HG03025 (cell line): ENCODE measurements at regions not wholly inside any gene's neighbourhood (a gene's known extent, or its start where the extent isn't known, plus 50 kb on each side); places are given as distances from the start of the nearest gene placed in this dataset.
"Not testable (repeated sequence)": the region's sequence is repeated elsewhere in the genome, so short reads cannot be mapped to it uniquely, and the experiment has no call there.

Experiments
- ATAC-seq: cut with Tn5 transposase; IDR thresholded peaks from one replicate; pipeline ENCODE4 v1.9.1; 2021; ENCODE audit warnings: mild to moderate bottlenecking, moderate library complexity; ENCODE audit not compliant: unreplicated experiment, low FRiP score

DNA sequence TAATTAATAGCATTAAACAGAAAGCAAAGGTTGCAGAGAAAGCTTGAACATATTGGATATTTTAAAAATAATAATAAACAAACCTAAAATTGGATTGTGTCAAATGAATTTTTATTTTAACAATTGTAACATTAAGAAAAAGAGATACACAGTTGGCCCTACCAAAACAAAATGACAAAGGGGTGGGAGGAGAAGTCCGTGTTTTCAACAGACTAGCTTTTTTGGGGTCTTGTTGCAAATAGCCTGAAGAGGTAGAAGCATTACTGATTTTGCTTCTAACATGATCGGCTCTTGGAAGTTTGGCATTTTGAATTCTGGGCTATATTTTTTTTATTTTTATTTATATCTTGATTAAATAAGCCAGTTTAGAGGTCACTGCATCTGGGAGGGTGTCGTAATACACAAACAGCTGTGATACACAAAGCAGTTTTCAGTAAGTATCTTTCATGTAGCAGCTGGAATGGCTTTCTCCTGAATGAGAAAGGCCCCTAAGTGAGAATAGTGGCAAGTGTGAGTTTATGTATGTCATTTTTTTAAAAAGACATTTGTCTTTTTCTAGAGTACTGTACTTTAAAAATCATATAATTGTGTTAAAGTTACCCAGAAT lies 85.5 kb upstream of the ZNF217 start:
- no peak for ATAC-seq

DNA sequence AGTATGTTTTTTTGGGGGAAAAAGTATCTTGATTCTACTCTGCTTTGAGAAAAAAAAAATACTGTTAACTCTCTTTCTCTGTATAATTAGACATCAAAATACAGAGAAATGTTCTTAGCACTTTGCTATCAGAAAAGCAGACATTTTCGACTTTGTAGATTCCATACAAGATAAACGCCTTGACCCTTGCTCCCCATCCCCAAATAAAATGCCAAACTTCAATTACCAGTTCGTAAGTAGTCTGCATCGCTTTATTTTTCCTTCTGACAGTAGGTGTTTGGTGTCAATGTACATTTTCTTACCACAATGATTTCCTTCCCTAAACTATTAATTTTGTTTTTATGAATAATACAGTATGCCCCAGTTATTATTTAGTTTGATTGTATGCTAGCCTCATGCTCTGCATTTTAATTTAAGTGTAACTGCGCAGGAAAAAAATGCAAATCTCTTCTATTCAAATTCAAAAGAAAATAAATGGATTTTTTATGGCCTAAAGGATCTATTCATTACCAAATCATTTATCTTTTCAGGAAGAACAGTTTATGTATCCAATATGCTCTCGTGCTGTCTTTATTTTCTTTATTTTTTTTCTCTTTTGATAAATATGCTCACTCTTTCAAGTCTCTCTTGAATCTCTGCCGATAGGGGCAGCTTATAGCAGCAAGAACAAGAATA lies 84.8 kb upstream of the ZNF217 start:
- no peak for ATAC-seq

DNA sequence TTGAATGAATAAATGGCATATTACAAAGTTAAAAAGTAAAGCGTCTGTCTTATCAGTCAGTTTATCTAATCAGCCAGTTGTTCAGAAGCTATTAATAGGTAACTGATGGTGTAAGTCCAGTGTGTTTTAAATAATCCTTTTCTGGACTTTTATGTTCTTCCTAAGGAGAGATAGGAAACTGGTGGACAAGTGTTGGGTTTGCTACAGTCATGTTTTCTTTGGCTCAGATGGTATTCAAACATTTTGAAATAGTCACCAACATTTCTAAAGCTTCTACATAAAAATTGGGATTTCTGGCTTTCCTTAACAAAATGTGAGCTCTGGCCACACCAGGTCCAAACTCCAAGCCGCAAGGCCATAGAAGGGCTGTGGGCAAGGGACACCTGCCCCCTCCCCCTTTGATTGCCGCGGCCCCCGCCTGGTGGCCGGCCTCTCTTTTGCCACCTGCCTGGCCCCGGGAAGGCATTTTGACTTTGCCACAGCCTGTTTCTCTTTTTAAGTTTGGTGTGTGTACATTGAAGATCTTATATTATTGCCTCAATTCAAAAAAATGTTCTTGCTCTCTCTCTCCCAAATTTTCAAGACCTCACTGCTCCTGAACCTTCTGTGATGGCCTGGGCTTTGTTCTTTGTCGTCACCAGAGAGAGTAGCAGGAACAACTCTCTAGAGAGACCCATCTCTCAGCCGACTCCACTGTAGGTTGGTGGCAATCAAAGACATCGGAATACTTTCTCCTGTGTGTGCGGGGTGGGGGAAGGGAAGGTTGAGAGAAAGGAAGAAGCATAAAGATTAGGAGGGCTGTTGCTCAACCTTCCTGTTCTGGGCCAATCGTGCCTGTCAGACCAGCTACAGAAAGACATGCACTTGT lies 84.0 kb upstream of the ZNF217 start:
- ATAC-seq, result no peak

DNA sequence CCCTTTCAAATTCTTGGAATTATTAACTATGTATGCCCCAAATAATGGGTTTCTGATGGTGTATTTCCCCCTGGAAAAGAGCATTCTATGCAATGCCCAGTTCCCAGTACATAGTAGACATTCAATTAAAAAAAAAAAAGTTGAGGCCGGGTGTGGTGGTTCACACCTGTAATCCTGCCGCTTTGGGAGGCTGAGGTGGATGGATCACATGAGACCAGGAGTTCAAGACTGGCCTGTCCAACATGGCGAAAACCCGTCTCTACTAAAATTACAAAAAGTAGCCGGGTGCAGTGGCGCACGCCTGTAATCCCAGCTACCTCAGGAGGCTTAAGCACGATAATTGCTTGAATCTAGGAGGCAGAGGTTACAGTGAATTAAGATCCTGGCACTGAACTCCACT lies 83.3 kb upstream of the ZNF217 start:
- no peak for ATAC-seq

DNA sequence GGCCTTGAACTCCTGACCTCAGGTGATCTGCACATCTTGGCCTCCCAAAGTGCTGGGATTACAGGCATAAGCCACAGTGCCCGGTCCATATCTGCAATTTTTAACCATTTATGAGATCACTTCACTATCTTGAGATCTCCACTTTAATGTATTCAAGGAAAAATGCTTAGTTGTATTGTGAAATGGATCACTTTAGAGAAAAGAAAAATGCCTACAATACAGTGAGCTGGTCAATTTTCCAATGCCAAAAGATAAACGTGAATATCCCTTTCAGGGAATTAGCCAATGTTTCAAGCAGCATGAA lies 82.8 kb upstream of the ZNF217 start:
- no peak for ATAC-seq

DNA sequence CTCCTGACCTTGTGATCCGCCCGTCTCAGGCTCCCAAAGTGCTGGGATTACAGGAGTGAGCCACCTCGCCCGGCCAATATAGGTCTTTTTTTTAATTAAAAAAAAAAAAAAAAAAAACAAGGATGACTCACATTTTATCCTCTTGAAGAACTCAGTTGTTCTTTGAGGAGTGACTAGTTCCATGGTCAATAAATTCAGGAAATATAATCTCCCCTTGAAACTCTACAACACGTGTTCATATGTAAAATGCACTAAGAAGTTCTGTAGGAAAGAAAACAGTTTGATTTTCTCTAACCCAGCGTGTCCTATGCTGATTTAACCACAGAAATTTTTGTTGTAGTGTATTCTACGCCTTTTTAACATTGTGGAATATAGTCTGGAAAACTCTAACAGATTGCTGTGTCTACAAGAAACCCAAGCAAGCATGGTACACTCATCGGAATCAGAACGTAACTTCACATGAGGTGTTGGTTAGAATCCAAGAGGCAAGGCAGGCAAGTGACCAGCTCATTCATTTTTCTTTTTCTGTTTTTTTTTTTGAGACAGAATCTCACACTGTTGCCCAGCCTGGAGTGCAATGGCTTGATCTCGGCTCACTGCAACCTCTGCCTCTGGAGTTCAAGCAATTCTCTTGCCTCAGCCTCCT lies 79.0 kb upstream of the ZNF217 start:
- ATAC-seq, result no peak

DNA sequence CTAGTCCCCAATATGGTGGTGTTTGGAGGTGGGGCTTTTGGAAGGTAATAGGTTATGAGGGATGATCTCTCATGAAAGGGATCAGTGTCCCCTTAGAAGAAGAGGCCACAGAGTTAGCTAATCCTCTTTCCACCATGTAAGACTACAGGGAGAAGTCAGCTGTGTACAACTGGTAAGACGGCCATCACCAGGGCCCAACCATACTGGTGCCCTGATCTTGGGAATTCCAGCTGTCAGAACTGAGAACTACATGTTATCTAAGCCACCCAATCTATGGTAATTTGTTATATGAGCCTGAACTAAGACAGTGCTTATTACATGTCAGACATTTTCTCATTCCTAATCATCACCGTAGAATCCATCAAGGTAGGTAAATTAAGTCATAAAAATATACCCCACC lies 77.7 kb upstream of the ZNF217 start:
- no peak for ATAC-seq

DNA sequence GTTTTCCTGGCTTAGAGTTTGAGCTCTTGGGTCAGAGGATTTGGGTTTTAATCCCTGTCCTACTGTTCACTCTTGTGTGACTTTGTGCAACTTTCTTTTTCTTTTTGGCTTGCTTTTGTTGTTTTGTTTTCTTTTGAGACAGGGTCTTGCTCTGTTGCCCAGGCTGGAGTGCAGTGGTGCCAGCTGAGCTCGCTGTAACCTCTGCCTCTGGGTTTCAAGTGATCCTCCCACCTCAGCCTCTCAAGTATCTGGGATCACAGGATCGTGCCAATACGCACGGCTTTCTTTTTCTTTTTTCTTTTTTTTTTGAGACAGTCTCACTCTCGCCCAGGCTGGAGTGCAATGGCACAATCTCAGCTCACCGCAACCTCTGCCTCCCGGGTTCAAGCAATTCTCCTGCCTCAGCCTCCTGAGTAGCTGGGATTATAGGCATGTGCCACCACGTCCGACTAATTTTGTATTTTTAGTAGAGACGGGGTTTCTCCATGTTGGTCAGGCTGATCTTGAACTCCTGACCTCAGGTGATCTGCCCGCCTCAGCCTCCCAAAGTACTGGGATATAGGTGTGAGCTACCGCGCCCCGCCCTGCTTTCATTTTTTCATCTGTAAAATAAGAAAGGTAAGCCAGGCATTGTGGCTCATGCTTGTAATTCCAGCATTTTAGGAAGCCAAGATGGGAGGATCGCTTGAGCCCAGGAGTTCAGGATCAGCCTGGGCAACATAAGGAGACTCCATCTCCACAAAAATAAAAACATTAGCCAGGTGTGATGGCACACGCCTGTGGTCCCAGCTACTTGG lies 76.1 kb upstream of the ZNF217 start:
- not testable (repeated sequence) for ATAC-seq

DNA sequence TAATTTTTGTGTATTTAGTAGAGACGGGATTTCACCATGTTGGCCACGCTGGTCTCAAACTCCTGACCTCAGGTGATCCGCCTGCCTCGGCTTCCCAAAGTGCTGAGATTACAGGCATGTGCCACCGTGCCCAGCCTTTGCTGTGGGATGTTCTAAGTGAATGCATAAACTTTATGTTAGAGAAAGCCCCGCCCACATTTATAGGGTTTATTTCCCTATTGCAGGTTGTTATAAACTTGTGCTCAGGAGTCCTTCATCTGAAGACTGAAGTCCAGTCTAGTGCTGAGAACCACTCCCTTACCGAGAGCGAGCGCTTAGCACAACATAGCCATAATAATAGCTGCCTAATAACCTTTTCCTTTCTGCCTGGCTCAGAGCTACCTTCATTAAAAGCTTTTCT lies 75.4 kb upstream of the ZNF217 start:
- ATAC-seq, result no peak

DNA sequence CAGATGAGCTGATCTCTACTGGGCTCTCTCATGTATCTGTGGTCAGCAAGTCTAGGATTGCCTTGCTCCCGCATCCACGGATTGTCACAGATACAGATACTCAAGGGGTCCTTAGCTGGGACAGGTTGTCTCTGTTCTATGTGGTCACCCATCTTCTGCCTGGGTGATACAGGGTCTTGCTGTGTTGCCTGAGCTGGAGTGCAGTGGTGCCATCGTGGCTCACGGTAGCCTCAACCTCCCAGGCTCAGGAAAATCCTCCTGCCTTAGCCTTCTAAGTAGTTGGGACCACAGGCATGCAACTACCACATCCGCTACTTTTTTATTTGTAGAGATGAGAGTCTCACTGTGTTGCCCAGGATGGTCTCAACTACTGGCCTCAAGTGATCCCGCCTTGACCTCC lies 72.5 kb upstream of the ZNF217 start:
- ATAC-seq, result no peak

DNA sequence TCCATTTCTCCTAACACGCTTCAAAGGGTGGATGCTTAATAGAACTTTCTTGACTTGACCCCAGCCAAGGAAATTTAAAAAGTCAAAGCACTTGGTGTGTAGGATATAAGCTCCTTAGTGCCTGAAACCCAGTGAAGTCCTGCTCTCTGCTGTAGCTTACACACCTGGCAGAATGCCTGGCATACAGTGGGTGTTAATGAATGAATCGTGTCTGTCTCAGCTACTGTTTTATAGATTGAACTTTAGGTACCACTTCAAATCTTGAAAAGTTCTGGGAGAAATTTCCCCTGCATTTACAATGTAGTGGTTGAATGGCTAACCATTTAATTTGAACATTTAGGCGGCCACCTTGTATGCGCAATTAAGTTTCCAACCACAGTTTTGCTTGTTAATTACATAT lies 70.5 kb upstream of the ZNF217 start:
- ATAC-seq, result no peak

DNA sequence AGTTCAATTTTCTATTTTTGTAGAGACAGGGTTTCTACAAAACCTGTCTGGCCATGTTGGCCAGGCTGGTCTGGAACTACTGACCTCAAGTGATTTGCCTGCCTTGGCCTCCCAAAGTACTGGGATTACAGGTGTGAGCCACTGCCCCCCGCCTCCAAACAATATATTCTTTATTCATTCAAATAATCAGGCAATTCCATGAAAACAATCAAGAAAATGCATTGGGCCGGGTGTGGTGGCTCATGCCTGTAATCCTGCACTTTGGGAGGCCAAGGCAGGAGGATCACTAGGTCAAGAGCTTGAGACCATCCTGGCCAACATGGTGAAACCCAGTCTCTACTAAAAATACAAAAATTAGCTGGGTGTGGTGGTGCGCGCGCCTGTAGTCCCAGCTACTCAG lies 69.9 kb upstream of the ZNF217 start:
- ATAC-seq, result not testable (repeated sequence)

DNA sequence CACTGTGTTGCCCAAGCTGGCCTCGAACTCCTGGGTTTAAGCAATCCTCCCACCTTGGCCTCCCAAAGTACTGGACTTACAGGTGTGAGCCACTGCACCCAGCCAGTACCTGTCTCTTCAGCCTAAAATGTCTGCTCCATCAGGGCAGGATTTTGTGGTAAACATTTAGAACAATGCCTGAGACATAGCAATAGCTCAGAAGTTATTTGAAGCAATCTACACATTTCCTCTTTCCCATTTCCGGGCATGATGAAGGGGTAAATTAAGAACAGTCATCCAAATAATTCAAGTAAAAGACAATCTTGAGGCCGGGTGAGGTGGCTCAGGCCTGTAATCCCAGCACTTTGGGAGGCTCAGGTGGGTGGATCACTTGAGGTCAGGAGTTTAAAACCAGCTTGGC lies 69.0 kb upstream of the ZNF217 start:
- no peak for ATAC-seq

DNA sequence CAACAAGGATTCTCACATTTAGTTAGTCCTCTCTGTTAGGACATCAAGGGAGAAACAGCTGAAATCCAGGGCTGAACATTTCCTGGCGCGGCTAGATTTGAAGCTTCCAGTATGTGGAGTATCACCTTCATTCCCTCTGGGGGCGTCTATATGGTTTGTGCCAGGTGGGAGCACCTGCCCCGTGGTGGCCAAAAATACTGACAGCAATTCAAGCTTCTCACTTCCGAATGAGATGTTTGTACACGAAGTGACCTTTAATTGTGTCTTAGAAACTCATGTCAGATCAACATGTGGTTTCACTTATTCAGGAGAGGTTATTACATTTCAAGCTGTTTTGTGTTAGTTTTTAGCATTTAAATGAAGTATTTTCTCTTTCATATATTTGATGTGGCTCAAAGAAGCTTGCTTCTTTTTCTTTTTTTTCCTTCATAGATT lies 67.3 kb upstream of the ZNF217 start:
- no peak for ATAC-seq

DNA sequence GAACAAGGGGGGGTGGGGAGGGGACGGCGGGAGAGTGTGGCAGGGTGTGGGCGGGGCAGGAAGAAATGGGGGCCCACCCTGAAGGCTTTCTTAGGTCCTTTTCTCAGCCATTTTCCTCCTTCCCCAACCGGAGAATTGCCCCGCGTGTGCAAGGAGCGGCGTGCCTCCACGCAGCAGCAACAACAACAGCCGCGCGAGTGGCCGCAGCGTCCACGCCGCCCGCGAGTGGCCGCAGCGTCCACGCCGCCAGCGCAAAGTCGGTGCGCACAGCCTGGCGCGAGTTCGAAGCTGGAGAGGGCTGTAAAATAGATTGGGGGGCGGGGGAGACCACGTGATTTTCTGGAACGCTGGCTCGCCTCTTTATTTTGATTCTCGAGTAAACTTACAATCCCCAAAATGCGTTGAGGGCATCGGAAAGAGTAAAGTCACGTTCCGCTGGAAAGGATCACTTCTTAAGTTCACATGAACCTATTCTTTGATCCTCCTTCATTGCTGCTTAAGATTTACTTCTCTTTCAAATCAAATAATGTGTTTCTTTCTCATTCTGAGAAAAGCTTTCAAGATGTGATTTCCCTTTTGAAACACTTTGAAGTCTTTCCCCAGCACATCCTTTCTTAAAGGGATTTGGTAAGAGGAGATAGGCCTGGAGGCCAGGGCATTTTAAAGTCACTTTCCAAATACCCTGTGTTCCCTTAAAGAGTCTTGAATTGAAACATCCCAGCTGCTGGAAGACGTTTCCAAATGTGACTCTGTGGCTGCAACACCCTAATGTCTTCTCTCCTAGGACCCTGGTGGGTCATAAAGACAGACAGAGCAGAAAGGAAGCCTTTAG lies 66.7 kb upstream of the ZNF217 start:
- ATAC-seq, result no peak

DNA sequence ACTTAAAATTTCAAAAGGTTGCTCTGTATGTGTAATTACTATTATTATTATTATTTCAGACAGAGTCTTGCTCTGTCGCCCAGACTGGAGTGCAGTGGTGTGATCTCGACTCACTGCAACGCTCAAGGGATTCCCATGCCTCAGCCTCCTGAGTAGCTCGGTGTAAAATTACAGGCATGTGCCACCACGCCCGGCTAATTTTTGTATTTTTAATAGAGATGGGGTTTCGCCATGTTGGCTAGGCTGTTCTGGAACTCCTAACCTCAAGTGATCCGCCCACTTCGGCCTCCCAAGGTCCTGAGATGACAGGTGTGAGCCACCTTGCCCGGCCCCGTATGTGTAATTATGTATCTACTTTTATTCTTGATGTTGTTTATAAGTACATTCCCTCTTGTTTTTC lies 65.3 kb upstream of the ZNF217 start:
- no peak for ATAC-seq

DNA sequence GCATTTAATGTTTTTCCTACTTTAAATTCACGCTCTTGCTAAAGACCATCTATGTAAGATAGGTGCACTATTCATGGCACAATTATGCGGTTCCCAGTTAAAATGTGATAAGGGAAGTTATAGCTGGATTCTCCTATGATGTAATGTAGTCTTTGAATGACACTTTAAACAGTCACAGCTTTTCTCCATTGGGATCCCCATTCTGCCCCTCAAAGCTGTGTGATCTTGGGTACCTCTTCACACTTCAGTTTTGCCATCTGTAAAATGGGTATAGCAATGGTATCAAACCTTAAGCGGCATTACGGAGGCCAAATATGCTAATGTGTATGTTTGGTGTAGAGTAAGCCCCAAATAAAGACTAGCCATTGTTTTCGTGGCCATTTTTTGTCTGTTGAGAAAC lies 64.7 kb upstream of the ZNF217 start:
- no peak for ATAC-seq

DNA sequence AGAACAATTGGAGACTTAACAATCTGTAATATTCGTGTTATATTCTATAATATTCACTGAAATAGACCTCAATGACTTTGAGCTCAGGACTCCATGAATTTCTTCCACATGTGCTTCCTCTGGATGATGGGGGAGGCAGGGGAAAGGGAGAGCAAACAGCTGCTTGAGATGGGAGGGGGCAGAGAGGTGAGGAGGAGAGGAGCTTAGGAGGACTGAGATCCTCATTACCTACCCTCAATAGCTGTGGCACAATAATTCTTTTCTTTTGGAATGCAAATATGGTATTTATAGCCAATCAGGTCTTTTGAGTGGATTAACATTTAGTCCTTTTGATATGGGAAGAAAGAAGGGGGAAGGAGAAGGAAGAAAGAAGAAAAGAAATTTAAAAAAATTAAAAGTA lies 64.1 kb upstream of the ZNF217 start:
- ATAC-seq, result no peak

DNA sequence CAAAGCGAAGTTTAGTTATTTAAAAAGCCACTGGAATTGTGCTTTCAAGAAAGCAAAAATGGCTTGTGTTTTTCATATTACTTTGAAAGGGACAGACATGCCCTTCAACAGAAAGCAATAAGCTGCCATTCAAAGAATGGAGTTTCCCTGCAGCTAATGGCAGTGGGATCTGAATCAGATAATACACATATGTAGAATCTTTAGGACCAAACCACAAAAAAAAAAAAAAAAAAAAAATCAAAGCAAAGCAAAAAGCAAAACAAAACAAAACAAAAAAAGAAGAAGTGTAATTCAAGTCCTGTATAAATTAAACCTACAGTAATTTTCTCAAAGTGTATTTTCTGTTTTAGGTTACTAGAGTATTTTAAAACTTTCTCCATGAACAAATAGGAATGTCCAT lies 63.6 kb upstream of the ZNF217 start:
- ATAC-seq, result no peak
